Peyer's patch (tissue), 4 donors: ENCODE measurements at regions not wholly inside any gene's neighbourhood (a gene's known extent, or its start where the extent isn't known, plus 50 kb on each side); places are given as distances from the start of the nearest gene placed in this dataset.

Source experiments
- CTCF ChIP-seq, 6 experiments: fragments of 450-650 bp in 4 of 6; fragments of 200-600 bp in 2 of 6; sonication (generic) in 1 of 6; IDR thresholded peaks; one replicate each; pipeline ENCODE4 v1.5.1; 2017 to 2019; ENCODE audit warnings: antibody characterized with exemption in 6 of 6, mild to moderate bottlenecking in 3 of 6, moderate library complexity in 1 of 6
- POLR2A ChIP-seq, 2 donors: fragments of 450-650 bp; IDR thresholded peaks; one replicate each; pipeline ENCODE4 v1.5.1; 2017; ENCODE audit warnings: antibody characterized with exemption in 2 of 2, mild to moderate bottlenecking in 2 of 2, moderate library complexity in 2 of 2

DNA sequence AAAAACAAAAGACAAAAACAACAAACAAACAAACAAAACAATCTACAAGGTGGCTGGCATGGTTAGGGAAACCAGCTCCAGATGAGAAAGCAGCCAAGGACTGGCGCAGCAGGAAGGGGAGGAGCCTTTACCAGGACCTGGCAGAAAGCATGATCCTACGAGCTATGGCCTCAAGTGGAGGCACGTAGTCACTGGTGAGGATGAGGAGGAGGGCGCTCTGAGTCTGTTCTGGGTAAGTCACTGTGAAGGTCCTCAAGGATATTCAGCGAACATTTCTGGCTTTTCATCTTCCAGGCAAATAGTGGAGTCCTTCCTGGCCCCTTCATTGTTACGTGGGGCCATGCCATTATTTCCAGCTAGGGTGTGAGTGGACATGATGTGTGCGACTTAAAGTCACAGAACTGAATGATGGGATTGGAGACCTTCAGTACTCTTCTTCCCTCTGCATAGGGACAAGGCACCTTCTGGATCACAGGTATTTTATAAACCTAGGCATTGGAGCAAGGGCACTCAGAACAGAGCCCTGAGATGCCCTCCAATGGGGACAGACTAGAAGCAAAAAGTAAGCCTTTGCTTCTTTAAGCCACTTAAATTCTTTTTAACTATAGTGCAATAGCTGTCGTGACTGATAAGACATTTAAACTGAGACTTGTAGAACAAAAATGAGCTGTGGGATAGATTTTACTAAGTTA, 771.3 kb downstream of the RAB28 start:
- TF ChIP-seq CTCF (IDR thresholded peaks at IDR 0.05) (no peak), POLR2A (IDR thresholded peaks at IDR 0.05) (no peak)
